ENCODE measurements at regions not wholly inside any gene's neighbourhood (a gene's known extent, or its start where the extent isn't known, plus 50 kb on each side); places are given as distances from the start of the nearest gene placed in this dataset.
A peak's percentile ranks its signal among the peaks of the same experiment; 100 is the strongest.

- H3K36me3 ChIP-seq (ENCODE audit: insufficient read depth, low read length): peaks cover 12% of the 10 kb centered on the region; the same call in 1 of the 2 replicates
- H3K79me2 ChIP-seq (ENCODE audit: control insufficient read depth, insufficient read depth, low read length, unreplicated experiment): no peaks in the 10 kb centered on the region
- H3K27me3 ChIP-seq (ENCODE audit: insufficient read depth, low read length): no peaks in the 10 kb centered on the region
- no peak overlapping the region for H3K4me3 ChIP-seq (ENCODE audit: low read depth, low read length)
- no peak overlapping the region for H2AFZ ChIP-seq (ENCODE audit: low read length, unreplicated experiment)
- no peak overlapping the region for H3K27ac ChIP-seq (ENCODE audit: low read depth, low read length)
- peaks cover 9% of the 10 kb centered on the region for H3K4me1 ChIP-seq (ENCODE audit: control insufficient read depth, insufficient read depth, low read length, unreplicated experiment)
Measured at GRCh38 chr11:86726770-86727504, 54.5 kb upstream of the ME3 start.

- no peak overlapping the region for H2AFZ ChIP-seq (ENCODE audit: low read length, unreplicated experiment)
- no peak overlapping the region for H3K27ac ChIP-seq (ENCODE audit: low read depth, low read length)
- no peak overlapping the region for H3K4me3 ChIP-seq (ENCODE audit: low read depth, low read length)
- H3K79me2 ChIP-seq (ENCODE audit: control insufficient read depth, insufficient read depth, low read length, unreplicated experiment): no peaks in the 10 kb centered on the region
- H3K36me3 ChIP-seq (ENCODE audit: insufficient read depth, low read length): peaks cover 18% of the 10 kb centered on the region; the same call in 1 of the 2 replicates
- peaks cover 16% of the 10 kb centered on the region for H3K4me1 ChIP-seq (ENCODE audit: control insufficient read depth, insufficient read depth, low read length, unreplicated experiment)
- H3K27me3 ChIP-seq (ENCODE audit: insufficient read depth, low read length): no peaks in the 10 kb centered on the region
Measured at GRCh38 chr11:86726118-86726753, 53.8 kb upstream of the ME3 start.

- Histone ChIP-seq H2AFZ (ENCODE audit: low read length, unreplicated experiment) (no peak overlapping the region), H3K27me3 (ENCODE audit: insufficient read depth, low read length) (no peaks in the 10 kb centered on the region), H3K27ac (ENCODE audit: low read depth, low read length) (no peak overlapping the region)
Measured at GRCh38 chr11:86724137-86724536, 51.7 kb upstream of the ME3 start.

DNA sequence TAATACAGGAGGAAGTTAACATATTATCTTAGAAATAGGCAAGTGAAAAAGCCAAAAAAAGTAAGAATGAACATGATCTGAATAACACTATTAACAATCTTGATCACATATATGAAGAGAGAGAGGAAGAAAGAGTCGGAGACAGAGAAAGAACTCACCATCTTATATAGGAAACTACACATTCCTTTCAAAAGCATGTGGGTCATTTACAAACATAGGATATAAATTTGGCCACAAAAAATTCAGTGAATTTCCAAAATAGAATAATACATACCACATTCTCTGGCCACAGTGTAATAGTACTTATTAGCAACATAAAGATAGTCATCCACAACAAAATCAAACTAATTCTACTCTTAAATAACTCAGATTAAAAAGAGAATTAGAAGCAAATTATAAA, 50.9 kb upstream of the ME3 start:
- Histone ChIP-seq H3K4me1 (ENCODE audit: control insufficient read depth, insufficient read depth, low read length, unreplicated experiment) (peaks cover 42% of the 10 kb centered on the region), H3K27me3 (ENCODE audit: insufficient read depth, low read length) (no peaks in the 10 kb centered on the region), H3K27ac (ENCODE audit: low read depth, low read length) (no peak overlapping the region), H3K4me3 (ENCODE audit: low read depth, low read length) (no peak overlapping the region), H2AFZ (ENCODE audit: low read length, unreplicated experiment) (no peak overlapping the region), H3K36me3 (ENCODE audit: insufficient read depth, low read length) (peaks cover 18% of the 10 kb centered on the region; the same call in 1 of the 2 replicates), H3K79me2 (ENCODE audit: control insufficient read depth, insufficient read depth, low read length, unreplicated experiment) (no peaks in the 10 kb centered on the region)

More at GRCh38 chr11:86724137-86724536, 51.7 kb upstream of the ME3 start:
- peaks cover 18% of the 10 kb centered on the region; the same call in 1 of the 2 replicates for H3K36me3 ChIP-seq (ENCODE audit: insufficient read depth, low read length)
- H3K4me1 ChIP-seq (ENCODE audit: control insufficient read depth, insufficient read depth, low read length, unreplicated experiment): peaks cover 37% of the 10 kb centered on the region
- no peaks in the 10 kb centered on the region for H3K79me2 ChIP-seq (ENCODE audit: control insufficient read depth, insufficient read depth, low read length, unreplicated experiment)
- H3K4me3 ChIP-seq (ENCODE audit: low read depth, low read length): no peak overlapping the region

DNA sequence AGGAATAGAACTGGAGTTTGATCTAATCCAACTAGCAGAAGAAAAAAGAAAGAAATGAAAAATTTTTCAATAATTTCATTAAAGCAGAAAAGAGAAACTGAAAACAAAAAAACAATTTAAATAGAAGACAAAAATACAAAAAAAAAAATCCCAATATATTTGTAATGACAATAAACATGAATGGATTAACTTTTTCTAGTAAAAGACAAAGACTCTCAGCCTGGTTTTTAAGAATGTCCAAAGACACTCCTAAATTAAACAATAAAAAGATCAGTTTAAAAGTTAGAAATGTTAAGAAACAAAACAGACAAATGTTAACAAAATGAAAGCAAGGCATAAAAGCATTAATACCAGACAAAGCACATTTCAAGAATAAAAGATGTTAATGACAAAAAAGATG, 50.3 kb upstream of the ME3 start:
- Histone ChIP-seq H3K27me3 (ENCODE audit: insufficient read depth, low read length) (no peaks in the 10 kb centered on the region), H3K27ac (ENCODE audit: low read depth, low read length) (peak overlapping the region; percentile 73), H2AFZ (ENCODE audit: low read length, unreplicated experiment) (no peak overlapping the region), H3K79me2 (ENCODE audit: control insufficient read depth, insufficient read depth, low read length, unreplicated experiment) (no peaks in the 10 kb centered on the region), H3K36me3 (ENCODE audit: insufficient read depth, low read length) (peaks cover 18% of the 10 kb centered on the region; the same call in 1 of the 2 replicates), H3K4me3 (ENCODE audit: low read depth, low read length) (no peak overlapping the region), H3K4me1 (ENCODE audit: control insufficient read depth, insufficient read depth, low read length, unreplicated experiment) (peaks cover 47% of the 10 kb centered on the region)
